GM06990 (cell line): ENCODE measurements at regions not wholly inside any gene's neighbourhood (a gene's known extent, or its start where the extent isn't known, plus 50 kb on each side); places are given as distances from the start of the nearest gene placed in this dataset.

ENCODE experiments used
- DNase-seq: peaks from one replicate; pipeline ENCODE4 v3.0.0-alpha.2; 2011; ENCODE audit not compliant: insufficient read length; ENCODE audit errors: extremely low read depth
- H3K27me3 ChIP-seq: replicated peaks from 2 replicates; pipeline ENCODE4 v1.6.0; 2011; ENCODE audit warnings: low read length; ENCODE audit not compliant: control insufficient read depth, insufficient read depth
- H3K36me3 ChIP-seq: 2 replicates; pipeline ENCODE4 v1.5.1; 2011; ENCODE audit warnings: low read length; ENCODE audit not compliant: control insufficient read depth, insufficient read depth
- H3K4me3 ChIP-seq: replicated peaks from 2 replicates; pipeline ENCODE4 v1.5.1; 2011; ENCODE audit warnings: low read depth, mild to moderate bottlenecking, control low read depth, low read length
- CTCF ChIP-seq: IDR thresholded peaks from 2 replicates; pipeline ENCODE4 v1.5.1; 2011; ENCODE audit warnings: low read length, control low read depth, mild to moderate bottlenecking, inconsistent platforms; ENCODE audit not compliant: insufficient read depth, poor library complexity, severe bottlenecking

GRCh38 chrX:724256-724655 is 93.7 kb downstream of the SHOX start:
- TF ChIP-seq CTCF = no peak
- DNase-seq = no peak
- H3K27me3 ChIP-seq = no peaks in the 10 kb centered on the region
- H3K36me3 ChIP-seq = no peaks in the 10 kb centered on the region
- H3K4me3 ChIP-seq = no peak overlapping the region

GRCh38 chrX:723781-724180 is 93.2 kb downstream of the SHOX start:
- TF ChIP-seq CTCF = no peak
- H3K36me3 ChIP-seq = no peaks in the 10 kb centered on the region
- H3K4me3 ChIP-seq = no peak overlapping the region
- DNase-seq = no peak
- no peaks in the 10 kb centered on the region for H3K27me3 ChIP-seq

DNA sequence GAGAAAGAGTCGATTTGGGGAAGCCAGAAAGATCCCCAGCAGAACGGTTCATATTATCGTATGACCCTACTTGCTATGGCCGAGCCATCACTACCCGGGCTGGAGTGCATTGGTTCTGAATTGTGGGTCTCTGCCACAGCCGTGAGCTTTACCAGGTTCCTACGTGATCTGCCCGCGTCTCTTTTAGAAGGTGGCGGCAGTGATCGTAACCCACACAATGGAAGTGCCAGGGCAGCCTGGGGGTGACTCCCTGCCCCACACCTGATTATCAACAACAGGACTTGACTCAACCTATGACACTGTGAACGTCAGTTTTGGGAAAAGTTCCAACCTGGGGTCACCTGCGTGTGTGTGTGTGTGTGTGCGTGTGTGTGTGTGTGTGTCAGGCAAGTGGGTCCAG is 90.8 kb downstream of the SHOX start:
- Histone ChIP-seq H3K36me3 (no peaks in the 10 kb centered on the region), H3K4me3 (no peak overlapping the region), H3K27me3 (no peaks in the 10 kb centered on the region)
- DNase-seq = no peak
- TF ChIP-seq CTCF = no peak

- DNase-seq = no peak
- H3K36me3 ChIP-seq = no peaks in the 10 kb centered on the region
- no peak overlapping the region for H3K4me3 ChIP-seq
- H3K27me3 ChIP-seq = no peaks in the 10 kb centered on the region
- no peak for TF ChIP-seq CTCF
These were observed 90.2 kb downstream of the SHOX start for GRCh38 chrX:720825-721224.

DNA sequence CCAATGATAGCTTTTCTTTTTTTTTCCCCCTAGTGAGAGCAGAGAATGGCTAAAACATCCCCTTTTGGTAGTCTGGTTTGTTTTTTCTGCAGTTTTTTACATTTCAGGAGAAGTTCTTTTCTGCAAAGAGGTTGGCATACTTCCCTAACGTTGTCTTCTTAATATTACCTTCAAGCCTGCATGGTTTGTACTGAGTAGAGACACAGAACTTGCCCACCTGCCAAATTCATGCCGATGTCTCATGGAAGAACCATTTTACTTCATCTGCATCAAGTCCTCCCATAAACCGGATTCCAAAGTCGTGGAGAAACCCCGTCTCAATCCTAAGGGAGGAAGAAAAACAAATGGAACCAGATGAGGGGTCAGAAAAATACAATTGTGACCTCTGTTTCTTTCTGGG is 89.7 kb downstream of the SHOX start:
- no peak for DNase-seq
- H3K4me3 ChIP-seq = no peak overlapping the region
- no peaks in the 10 kb centered on the region for H3K36me3 ChIP-seq
- no peaks in the 10 kb centered on the region for H3K27me3 ChIP-seq
- TF ChIP-seq CTCF = no peak

DNA sequence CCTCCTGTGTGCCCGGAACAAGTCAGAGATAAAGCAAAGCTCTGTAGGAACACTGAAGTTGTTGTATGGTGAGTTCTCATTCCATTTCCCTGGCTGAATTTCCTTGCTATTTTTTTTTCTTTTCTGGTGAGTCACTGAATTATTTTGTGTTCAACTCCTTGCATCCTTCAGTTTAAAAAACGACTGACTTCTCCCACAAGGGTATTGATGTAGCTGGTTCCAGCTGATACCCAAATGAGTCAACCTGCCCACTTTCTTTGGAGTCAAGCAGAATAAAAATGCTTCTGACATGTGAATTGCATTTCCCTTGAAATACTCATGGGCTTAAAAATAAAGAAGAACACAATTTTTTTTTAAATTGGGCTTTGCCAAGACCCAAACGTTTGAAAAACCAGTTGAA is 85.5 kb downstream of the SHOX start:
- no peak for DNase-seq
- no peak for TF ChIP-seq CTCF
- H3K36me3 ChIP-seq = no peaks in the 10 kb centered on the region
- H3K27me3 ChIP-seq = no peaks in the 10 kb centered on the region
- H3K4me3 ChIP-seq = no peak overlapping the region
